Esophagus squamous epithelium (tissue), 5 donors: ENCODE measurements at regions not wholly inside any gene's neighbourhood (a gene's known extent, or its start where the extent isn't known, plus 50 kb on each side); places are given as distances from the start of the nearest gene placed in this dataset.

Experiments
- DNase-seq: peaks from one replicate; lab custom pipeline; 2025; lab: John Stamatoyannopoulos, UW
- H3K27ac ChIP-seq, 4 donors: fragments of 200-600 bp; sonication (generic); one replicate each; pipeline ENCODE4 v1.5.1; 2016 to 2019; ENCODE audit warnings: mild to moderate bottlenecking in 1 of 4
- H3K27me3 ChIP-seq, 4 donors: fragments of 200-600 bp; sonication (generic); 1 replicate in 3 of 4; 2 replicates in 1 of 4; pipeline versions ENCODE4 v1.5.1 to v1.6.0; 2017 to 2021; ENCODE audit warnings: antibody characterized with exemption in 1 of 4
- H3K36me3 ChIP-seq, 3 donors: fragments of 200-600 bp; sonication (generic); one replicate each; pipeline ENCODE4 v1.5.1; 2016 to 2019
- H3K4me1 ChIP-seq, 3 donors: fragments of 200-600 bp; sonication (generic); one replicate each; pipeline ENCODE4 v1.5.1; 2017 to 2019
- H3K4me3 ChIP-seq, 4 donors: fragments of 200-600 bp; sonication (generic); 1 replicate in 3 of 4; 2 replicates in 1 of 4; pipeline ENCODE4 v1.5.1; 2016 to 2019; ENCODE audit warnings: mild to moderate bottlenecking in 2 of 4, moderate library complexity in 1 of 4
- H3K9me3 ChIP-seq, 3 donors: fragments of 200-600 bp; sonication (generic); one replicate each; pipeline ENCODE4 v1.5.1; 2016 to 2019
- POLR2A ChIP-seq, 4 donors: fragments of 450-650 bp; IDR thresholded peaks; one replicate each; pipeline ENCODE4 v1.6.1; 2017; ENCODE audit warnings: antibody characterized with exemption in 4 of 4, mild to moderate bottlenecking in 4 of 4, moderate library complexity in 3 of 4
- WGBS, 2 donors: methylation state at CpG; one replicate each; pipeline ENCODE4 v1.1.5; 2018; 5-methylcytosine and 5-hydroxymethylcytosine counted together
- intact Hi-C: fragments of 100-400 bp; cut with DNase I; formaldehyde crosslinking; loops from one replicate; pipeline ENCODE4 v1.15.0; 2022
- TF ChIP-seq, protein P1 (sequence below), 6 experiments: fragments of 450-650 bp in 4 of 6; fragments of 200-600 bp in 2 of 6; sonication (generic) in 2 of 6; IDR thresholded peaks; one replicate each; pipeline ENCODE4 v1.5.1; 2016 to 2019; ENCODE audit warnings: antibody characterized with exemption in 6 of 6, mild to moderate bottlenecking in 4 of 6, moderate library complexity in 4 of 6
- donor health status: DM: yes; HTN: yes; CAD: no.

DNA sequence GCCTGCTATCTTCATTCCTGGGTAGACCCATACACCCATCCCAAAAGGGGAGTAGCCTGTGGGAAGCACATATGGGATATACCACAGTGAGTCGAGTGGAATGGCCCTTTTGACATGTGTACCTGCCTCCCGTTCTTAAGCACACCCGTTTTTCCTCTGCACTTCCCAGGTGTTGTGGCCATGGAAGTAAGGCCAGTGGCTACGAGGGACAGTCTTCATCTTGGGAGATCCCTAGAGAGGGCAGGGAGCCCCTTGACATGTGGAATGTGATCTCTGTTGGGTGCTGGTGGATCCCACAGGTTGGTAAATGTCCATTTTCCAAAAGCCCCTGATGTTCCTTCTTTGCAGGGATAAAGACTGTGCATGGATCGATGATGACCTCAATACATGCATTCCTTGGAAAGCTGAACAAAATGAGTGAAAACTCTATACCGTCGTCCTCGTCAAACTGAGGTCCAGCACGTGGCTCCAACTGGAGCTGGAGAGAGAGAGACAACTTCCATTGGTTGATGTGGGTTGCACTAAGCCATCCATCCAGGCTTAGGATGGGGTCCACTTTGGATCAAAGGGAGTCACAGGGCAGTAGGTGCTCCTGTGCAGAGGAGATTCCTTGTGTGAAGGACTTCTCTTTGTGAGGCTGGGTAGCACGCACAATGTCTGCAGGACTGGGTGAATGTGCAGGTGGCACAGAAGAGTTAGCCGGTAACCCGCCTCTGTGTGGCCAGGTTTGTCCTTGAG, 136.8 kb downstream of the SNRPN start:
- H3K27me3 ChIP-seq = no peaks in the 10 kb centered on the region
- H3K27ac ChIP-seq = no peak overlapping the region
- intact Hi-C loops = no loop called here
- TF ChIP-seq POLR2A (IDR thresholded peaks at IDR 0.05) = no peak
- TF ChIP-seq, protein P1, sequence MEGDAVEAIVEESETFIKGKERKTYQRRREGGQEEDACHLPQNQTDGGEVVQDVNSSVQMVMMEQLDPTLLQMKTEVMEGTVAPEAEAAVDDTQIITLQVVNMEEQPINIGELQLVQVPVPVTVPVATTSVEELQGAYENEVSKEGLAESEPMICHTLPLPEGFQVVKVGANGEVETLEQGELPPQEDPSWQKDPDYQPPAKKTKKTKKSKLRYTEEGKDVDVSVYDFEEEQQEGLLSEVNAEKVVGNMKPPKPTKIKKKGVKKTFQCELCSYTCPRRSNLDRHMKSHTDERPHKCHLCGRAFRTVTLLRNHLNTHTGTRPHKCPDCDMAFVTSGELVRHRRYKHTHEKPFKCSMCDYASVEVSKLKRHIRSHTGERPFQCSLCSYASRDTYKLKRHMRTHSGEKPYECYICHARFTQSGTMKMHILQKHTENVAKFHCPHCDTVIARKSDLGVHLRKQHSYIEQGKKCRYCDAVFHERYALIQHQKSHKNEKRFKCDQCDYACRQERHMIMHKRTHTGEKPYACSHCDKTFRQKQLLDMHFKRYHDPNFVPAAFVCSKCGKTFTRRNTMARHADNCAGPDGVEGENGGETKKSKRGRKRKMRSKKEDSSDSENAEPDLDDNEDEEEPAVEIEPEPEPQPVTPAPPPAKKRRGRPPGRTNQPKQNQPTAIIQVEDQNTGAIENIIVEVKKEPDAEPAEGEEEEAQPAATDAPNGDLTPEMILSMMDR (IDR thresholded peaks at IDR 0.05) = no peak
- no peak overlapping the region for H3K4me3 ChIP-seq
- DNase-seq = no peak
- 81 to 82% methylated on average over 6 to 9 of the region's 12 CpGs for WGBS, 2 donors
- peaks cover 0 to 95% (median 71%) of the 10 kb centered on the region in 3 donors for H3K9me3 ChIP-seq
- no peaks in the 10 kb centered on the region for H3K4me1 ChIP-seq
- peaks cover 12 to 96% (median 14%) of the 10 kb centered on the region in 3 donors for H3K36me3 ChIP-seq

DNA sequence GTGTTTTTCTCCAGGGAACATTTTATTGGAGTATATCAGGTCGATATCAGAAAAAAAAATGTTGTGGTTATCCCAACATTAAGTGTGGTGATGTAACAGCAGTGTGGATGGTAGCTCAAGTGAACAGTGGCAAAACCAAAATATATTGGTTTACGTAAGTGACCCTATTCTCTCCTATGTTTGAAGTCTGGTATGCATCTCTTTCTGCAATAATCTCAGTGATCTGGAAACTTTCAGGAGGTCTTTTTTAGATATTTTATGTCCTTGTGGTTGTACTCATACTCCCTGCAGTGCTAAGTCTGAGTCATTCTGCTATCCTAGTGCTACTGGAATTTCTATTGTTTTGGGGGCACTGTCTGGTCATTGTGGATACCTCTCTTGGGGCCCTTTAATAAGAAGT, 137.9 kb downstream of the SNRPN start:
- DNase-seq = no peak
- Histone ChIP-seq H3K27me3 (no peaks in the 10 kb centered on the region), H3K27ac (no peak overlapping the region), H3K36me3 (peaks cover 8 to 96% (median 9%) of the 10 kb centered on the region in 3 donors), H3K4me1 (no peaks in the 10 kb centered on the region), H3K9me3 (peaks cover 0 to 95% (median 61%) of the 10 kb centered on the region in 3 donors), H3K4me3 (no peak overlapping the region)
- TF ChIP-seq POLR2A (IDR thresholded peaks at IDR 0.05) = no peak
- TF ChIP-seq, protein P1 (IDR thresholded peaks at IDR 0.05) = no peak
- WGBS, 2 donors = 69 to 83% methylated on average over 2 of the region's 2 CpGs
- intact Hi-C loops = no loop called here

DNA sequence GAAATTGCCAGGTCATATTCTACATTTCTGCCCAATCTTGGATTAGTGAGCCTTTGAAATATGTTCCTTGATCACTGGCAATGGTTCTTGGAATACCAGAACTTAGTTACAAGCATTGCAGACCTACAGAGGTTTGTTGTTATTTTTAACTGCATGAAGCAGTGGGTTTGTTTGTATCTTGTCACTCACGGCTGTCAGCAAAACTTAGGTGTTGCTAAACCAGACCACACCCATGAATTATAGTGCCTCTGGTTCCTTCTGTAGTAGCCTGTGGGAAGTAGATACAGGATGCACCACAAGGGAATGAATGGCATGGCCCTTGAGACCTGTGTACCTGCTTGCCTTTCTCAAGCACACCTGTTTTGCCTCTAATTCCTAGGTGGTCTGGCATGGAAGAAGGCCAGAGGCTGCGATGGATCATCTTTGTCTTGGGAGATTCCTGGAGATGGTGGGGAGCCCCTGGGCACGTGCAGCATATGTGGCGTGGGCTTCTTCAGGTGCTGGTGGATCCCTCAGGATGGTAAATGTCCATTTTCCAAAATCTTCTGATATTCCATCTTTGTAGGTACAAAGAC, 138.8 kb downstream of the SNRPN start:
- H3K27me3 ChIP-seq = no peaks in the 10 kb centered on the region
- intact Hi-C loops = no loop called here
- no peak for DNase-seq
- H3K4me1 ChIP-seq = no peaks in the 10 kb centered on the region
- H3K27ac ChIP-seq = no peak overlapping the region
- H3K9me3 ChIP-seq = peaks cover 0 to 89% (median 52%) of the 10 kb centered on the region in 3 donors
- 71 to 87% methylated on average over 4 of the region's 4 CpGs for WGBS, 2 donors
- TF ChIP-seq POLR2A (IDR thresholded peaks at IDR 0.05) = no peak
- TF ChIP-seq, protein P1 (IDR thresholded peaks at IDR 0.05) = no peak
- peaks cover 8 to 96% (median 9%) of the 10 kb centered on the region in 3 donors for H3K36me3 ChIP-seq
- H3K4me3 ChIP-seq = peak overlapping the region in 1 of 4 donors; percentile 8

DNA sequence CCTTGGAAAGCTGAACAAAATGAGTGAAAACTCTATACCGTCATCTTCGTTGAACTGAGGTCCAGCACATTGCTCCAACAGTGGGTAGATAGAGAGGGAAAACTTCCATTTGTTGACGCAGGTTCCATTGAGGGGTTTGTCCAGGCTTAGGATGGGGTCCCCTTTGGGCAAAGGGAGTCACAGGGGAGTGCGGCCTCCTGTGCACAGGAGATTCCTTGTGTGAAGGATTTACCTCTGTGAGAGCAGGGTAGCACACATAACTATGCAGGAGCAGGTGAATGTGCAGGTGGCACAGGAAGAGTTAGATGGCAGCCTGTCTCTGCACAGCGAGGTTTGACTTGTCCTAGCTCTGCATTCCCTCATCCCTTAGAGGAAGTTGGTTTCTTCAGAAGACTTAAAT, 139.3 kb downstream of the SNRPN start:
- peaks cover 0 to 89% (median 47%) of the 10 kb centered on the region in 3 donors for H3K9me3 ChIP-seq
- DNase-seq = no peak
- 83 to 93% methylated on average over 5 of the region's 5 CpGs for WGBS, 2 donors
- H3K27me3 ChIP-seq = no peaks in the 10 kb centered on the region
- TF ChIP-seq POLR2A (IDR thresholded peaks at IDR 0.05) = no peak
- TF ChIP-seq, protein P1 (IDR thresholded peaks at IDR 0.05) = no peak
- no peaks in the 10 kb centered on the region for H3K4me1 ChIP-seq
- intact Hi-C loops = no loop called here
- no peak overlapping the region for H3K27ac ChIP-seq
- H3K4me3 ChIP-seq = no peak overlapping the region
- peaks cover 8 to 96% (median 9%) of the 10 kb centered on the region in 3 donors for H3K36me3 ChIP-seq

DNA sequence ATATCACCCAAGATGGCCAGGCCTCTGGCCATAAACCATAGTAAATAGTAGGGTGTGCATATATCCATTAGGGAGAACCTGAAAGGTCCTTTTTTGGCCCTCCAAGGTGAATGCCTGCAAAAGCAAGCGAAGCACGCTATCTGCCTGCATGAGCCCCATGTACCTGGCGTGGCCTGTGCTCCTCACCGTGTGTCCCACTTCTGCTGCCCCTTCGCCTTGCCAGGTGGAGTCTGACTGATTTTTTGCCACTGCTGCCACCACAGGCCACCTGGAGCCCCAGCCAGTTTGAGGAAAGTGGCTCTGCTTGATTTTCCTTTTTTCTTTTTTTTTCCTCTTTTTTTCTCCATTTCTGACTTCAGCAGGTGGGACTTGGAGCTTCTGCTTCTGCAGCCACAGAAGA, 139.7 kb downstream of the SNRPN start:
- no peak overlapping the region for H3K4me3 ChIP-seq
- 73 to 94% methylated on average over 5 of the region's 5 CpGs for WGBS, 2 donors
- H3K27ac ChIP-seq = no peak overlapping the region
- TF ChIP-seq POLR2A (IDR thresholded peaks at IDR 0.05) = no peak
- TF ChIP-seq, protein P1 (IDR thresholded peaks at IDR 0.05) = no peak
- intact Hi-C loops = no loop called here
- H3K9me3 ChIP-seq = peaks cover 0 to 89% (median 44%) of the 10 kb centered on the region in 3 donors
- DNase-seq = no peak
- H3K27me3 ChIP-seq = no peaks in the 10 kb centered on the region
- H3K36me3 ChIP-seq = peaks cover 8 to 96% (median 9%) of the 10 kb centered on the region in 3 donors
- H3K4me1 ChIP-seq = no peaks in the 10 kb centered on the region
